NB4 (cell line): ENCODE measurements at regions not wholly inside any gene's neighbourhood (a gene's known extent, or its start where the extent isn't known, plus 50 kb on each side); places are given as distances from the start of the nearest gene placed in this dataset.
"Not testable (repeated sequence)": the region's sequence is repeated elsewhere in the genome, so short reads cannot be mapped to it uniquely, and the experiment has no call there.

Experiments used
- DNase-seq: peaks from one replicate; pipeline ENCODE4 v3.0.0; 2010; ENCODE audit warnings: low read depth
- H3K4me3 ChIP-seq: one replicate; pipeline ENCODE4 v1.5.1; 2011; ENCODE audit warnings: mild to moderate bottlenecking, low read depth, low read length, moderate library complexity
- CTCF ChIP-seq: IDR thresholded peaks from one replicate; pipeline ENCODE4 v1.5.1; 2012; ENCODE audit warnings: low read depth, low read length
- MAX ChIP-seq: IDR thresholded peaks from 2 replicates; pipeline ENCODE4 v1.6.1; 2011; ENCODE audit warnings: low read depth, low read length
- MYC ChIP-seq: IDR thresholded peaks from 2 replicates; pipeline ENCODE4 v1.6.1; 2011; ENCODE audit warnings: low read depth, low read length
- POLR2A ChIP-seq: IDR thresholded peaks from 2 replicates; pipeline ENCODE4 v1.6.1; 2011; ENCODE audit warnings: mild to moderate bottlenecking; ENCODE audit not compliant: insufficient read length; ENCODE audit errors: extremely low read depth

GRCh38 chrX:68980906-68981616, 152.2 kb downstream of the EFNB1 start:
- TF ChIP-seq POLR2A (no peak), MAX (no peak), CTCF (no peak), MYC (no peak)
- no peak for DNase-seq
- H3K4me3 ChIP-seq: no peak overlapping the region

GRCh38 chrX:68978655-68979054, 149.8 kb downstream of the EFNB1 start:
- DNase-seq: no peak
- TF ChIP-seq POLR2A (no peak), MAX (no peak), MYC (no peak), CTCF (no peak)
- H3K4me3 ChIP-seq: no peak overlapping the region

DNA sequence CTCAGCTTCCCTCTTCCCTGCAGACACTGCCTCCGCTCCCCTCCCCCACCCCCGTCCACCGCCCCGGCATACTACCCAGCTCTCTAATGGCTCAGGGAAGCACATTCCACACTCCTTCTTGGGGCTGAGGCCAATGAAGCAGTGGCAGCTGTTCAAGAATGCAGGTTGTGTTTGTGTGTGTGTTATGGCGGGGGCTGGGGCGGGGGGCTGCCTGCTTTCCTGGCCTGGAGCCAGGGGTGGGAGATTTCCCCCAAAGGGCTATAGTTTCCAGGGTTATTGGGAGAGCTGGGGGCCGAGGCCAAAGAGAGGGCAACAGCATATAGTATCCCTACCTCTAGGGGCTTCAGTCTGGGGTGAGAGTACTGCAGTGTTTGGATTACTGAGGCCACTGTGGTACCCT, 149.4 kb downstream of the EFNB1 start:
- TF ChIP-seq CTCF (no peak), MAX (no peak), POLR2A (no peak), MYC (no peak)
- no peak overlapping the region for H3K4me3 ChIP-seq
- DNase-seq: no peak

DNA sequence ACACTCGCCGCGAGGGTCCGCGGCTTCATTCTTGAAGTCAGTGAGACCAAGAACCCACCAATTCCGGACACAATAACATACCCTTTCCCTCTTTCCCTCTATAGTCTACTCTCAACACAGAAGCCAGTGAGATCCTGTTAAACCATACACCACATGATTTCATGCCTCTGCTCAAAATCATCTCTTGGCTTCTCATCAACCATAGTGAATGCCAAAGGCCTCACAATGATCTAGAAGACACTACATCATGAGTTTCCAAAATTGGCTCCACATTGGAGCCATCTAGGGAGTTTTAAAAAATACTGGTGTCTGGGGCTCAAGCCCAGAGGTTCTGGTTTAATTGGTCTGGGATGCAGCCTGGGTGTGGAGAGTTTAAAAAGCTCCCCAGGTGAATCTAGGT, 124.5 kb downstream of the EFNB1 start:
- TF ChIP-seq MYC: no peak
- no peak for TF ChIP-seq MAX
- no peak for TF ChIP-seq CTCF
- no peak for TF ChIP-seq POLR2A
- no peak overlapping the region for H3K4me3 ChIP-seq

DNA sequence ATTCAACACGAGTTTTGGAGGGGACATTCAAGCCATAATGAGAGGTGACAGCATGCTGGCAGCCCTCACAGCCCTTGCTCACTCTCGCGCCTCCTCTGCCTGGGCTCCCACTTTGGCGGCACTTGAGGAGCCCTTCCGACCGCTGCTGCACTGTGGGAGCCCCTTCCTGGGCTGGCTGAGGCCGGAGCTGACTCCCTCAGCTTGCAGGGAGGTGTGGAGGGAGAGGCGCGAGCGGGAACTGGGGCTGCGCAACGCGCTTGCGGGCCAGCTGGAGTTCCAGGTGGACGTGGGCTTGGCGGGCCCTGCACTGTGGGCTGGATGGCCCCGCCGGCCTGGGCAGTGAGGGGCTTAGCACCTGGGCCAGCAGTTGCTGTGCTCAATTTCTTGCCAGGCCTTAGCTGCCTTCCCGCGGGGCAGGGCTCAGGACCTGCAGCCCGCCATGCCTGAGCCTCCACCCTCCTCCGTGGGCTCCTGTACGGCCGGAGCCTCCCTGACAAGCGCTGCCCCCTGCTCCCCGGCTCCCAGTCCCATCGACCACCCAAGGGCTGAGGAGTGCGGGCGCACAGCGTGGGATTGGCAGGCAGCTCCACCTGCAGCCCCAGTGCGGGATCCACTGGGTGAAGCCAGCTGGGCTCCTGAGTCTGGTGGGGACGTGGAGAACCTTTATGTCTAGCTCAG, 123.3 kb downstream of the EFNB1 start:
- H3K4me3 ChIP-seq, DNase-seq: not testable (repeated sequence)

More for the DNA sequence above, 124.5 kb downstream of the EFNB1 start:
- DNase-seq: no peak

GRCh38 chrX:68950937-68951336, 122.1 kb downstream of the EFNB1 start:
- no peak for TF ChIP-seq MAX
- TF ChIP-seq POLR2A: no peak
- TF ChIP-seq CTCF: no peak
- no peak for TF ChIP-seq MYC
- no peak for DNase-seq
- no peak overlapping the region for H3K4me3 ChIP-seq
